GM23338 (cell line): ENCODE measurements at regions not wholly inside any gene's neighbourhood (a gene's known extent, or its start where the extent isn't known, plus 50 kb on each side); places are given as distances from the start of the nearest gene placed in this dataset.

Experiments
- ATAC-seq: fragments of 200-7000 bp; cut with Tn5 transposase; 3 replicates; pipeline ENCODE4 v1.9.1; 2020
- DNase-seq: peaks from one replicate; pipeline ENCODE4 v3.0.0-alpha.2; 2015; ENCODE audit warnings: low spot score
- H2AFZ ChIP-seq: fragments of 200-600 bp; sonication (generic); 2 replicates; pipeline ENCODE4 v1.8.0; 2016; ENCODE audit warnings: antibody characterized with exemption, mild to moderate bottlenecking, moderate library complexity
- H3F3A ChIP-seq: fragments of 200-600 bp; sonication (generic); replicated peaks from 2 replicates; pipeline ENCODE4 v1.8.0; 2017; ENCODE audit warnings: antibody characterized with exemption, mixed run types, low read depth
- H3K27ac ChIP-seq: fragments of 200-600 bp; sonication (generic); 2 replicates; pipeline ENCODE4 v1.6.1; 2016; ENCODE audit warnings: low read depth
- H3K27me3 ChIP-seq: fragments of 200-600 bp; sonication (generic); 2 replicates; pipeline ENCODE4 v1.8.0; 2016; ENCODE audit warnings: mild to moderate bottlenecking, mixed run types, moderate library complexity; ENCODE audit not compliant: insufficient read depth
- H3K36me3 ChIP-seq: fragments of 200-600 bp; sonication (generic); 2 replicates; pipeline ENCODE4 v1.8.0; 2016; ENCODE audit warnings: mild to moderate bottlenecking; ENCODE audit not compliant: insufficient read depth
- H3K4me1 ChIP-seq: fragments of 200-600 bp; sonication (generic); 2 replicates; pipeline ENCODE4 v1.8.0; 2016; ENCODE audit warnings: mild to moderate bottlenecking, moderate library complexity; ENCODE audit not compliant: insufficient read depth
- H3K4me2 ChIP-seq: fragments of 200-600 bp; sonication (generic); 2 replicates; pipeline ENCODE4 v1.7.1; 2017; ENCODE audit warnings: mixed run types
- H3K4me3 ChIP-seq: fragments of 200-600 bp; sonication (generic); 2 replicates; pipeline ENCODE4 v1.6.1; 2016; ENCODE audit warnings: mixed run types
- H3K79me2 ChIP-seq: fragments of 200-600 bp; sonication (generic); replicated peaks from 2 replicates; pipeline ENCODE4 v1.8.0; 2017; ENCODE audit warnings: mild to moderate bottlenecking; ENCODE audit not compliant: insufficient read depth
- H3K9me2 ChIP-seq: fragments of 200-600 bp; sonication (generic); 2 replicates; pipeline ENCODE4 v1.8.0; 2017; ENCODE audit not compliant: insufficient read depth
- H4K20me1 ChIP-seq: fragments of 200-600 bp; sonication (generic); replicated peaks from 2 replicates; pipeline ENCODE4 v1.8.0; 2017; ENCODE audit warnings: mild to moderate bottlenecking; ENCODE audit not compliant: insufficient read depth
- H3K27ac Mint-ChIP-seq: 2 replicates; pipeline ENCODE4 v1.8.0; 2020; ENCODE audit warnings: inconsistent platforms, mild to moderate bottlenecking, moderate library complexity, mixed read lengths
- H3K27me3 Mint-ChIP-seq: 3 replicates; pipeline ENCODE4 v1.8.0; 2022; ENCODE audit warnings: low read depth, mild to moderate bottlenecking, moderate library complexity, mixed read lengths, inconsistent platforms; ENCODE audit not compliant: insufficient read depth, poor library complexity
- H3K36me3 Mint-ChIP-seq: 3 replicates; pipeline ENCODE4 v1.8.0; 2021; ENCODE audit warnings: low read depth, mild to moderate bottlenecking, inconsistent platforms, moderate library complexity, mixed read lengths
- H3K4me1 Mint-ChIP-seq: 3 replicates; pipeline ENCODE4 v1.8.0; 2020; ENCODE audit warnings: mild to moderate bottlenecking, inconsistent platforms, mixed read lengths
- H3K4me3 Mint-ChIP-seq: 3 replicates; pipeline ENCODE4 v1.8.0; 2021; ENCODE audit warnings: moderate library complexity, mild to moderate bottlenecking, inconsistent platforms, mixed read lengths
- H3K9me3 Mint-ChIP-seq: 3 replicates; pipeline ENCODE4 v1.8.0; 2020; ENCODE audit warnings: moderate library complexity, mild to moderate bottlenecking, inconsistent platforms, mixed read lengths
- CREB1 ChIP-seq: fragments of 250-450 bp; sonication (Bioruptor Pico); IDR thresholded peaks from 2 replicates; pipeline ENCODE4 v1.5.0; 2020; ENCODE audit warnings: low read depth, mild to moderate bottlenecking, moderate library complexity
- ETS1 ChIP-seq: IDR thresholded peaks from 2 replicates; pipeline ENCODE4 v1.6.1; 2016; ENCODE audit warnings: antibody characterized with exemption
- EZH2 ChIP-seq: fragments of 200-600 bp; sonication (generic); IDR thresholded peaks from one replicate; pipeline ENCODE4 v1.8.0; 2017; ENCODE audit warnings: antibody characterized with exemption, mild to moderate bottlenecking, low read depth; ENCODE audit not compliant: unreplicated experiment
- JUNB ChIP-seq: IDR thresholded peaks from one replicate; pipeline ENCODE4 v1.6.1; 2016; ENCODE audit warnings: antibody characterized with exemption; ENCODE audit not compliant: unreplicated experiment
- NANOG ChIP-seq: IDR thresholded peaks from 2 replicates; pipeline ENCODE4 v1.6.1; 2016; ENCODE audit warnings: antibody characterized with exemption, borderline replicate concordance
- ZNF331 ChIP-seq: fragments of 250-450 bp; sonication (Bioruptor Pico); IDR thresholded peaks from 2 replicates; pipeline ENCODE4 v1.5.0; 2020; ENCODE audit warnings: low read depth, mild to moderate bottlenecking, moderate library complexity
- TF ChIP-seq, protein P1 (sequence below), 2 experiments: fragments of 200-600 bp in 1 of 2; sonication (generic) in 1 of 2; conservative IDR thresholded peaks; 2 replicates each; pipeline versions ENCODE4 v1.5.1 to v1.6.1; 2016 to 2017; ENCODE audit warnings: antibody characterized with exemption in 2 of 2, low read depth in 2 of 2, mild to moderate bottlenecking in 2 of 2, moderate library complexity in 1 of 2

GRCh38 chr16:65975049-65975708, 391.3 kb upstream of the CDH5 start (continued):
- TF ChIP-seq ETS1 = no peak
- no peak for TF ChIP-seq EZH2
- TF ChIP-seq JUNB = no peak

DNA sequence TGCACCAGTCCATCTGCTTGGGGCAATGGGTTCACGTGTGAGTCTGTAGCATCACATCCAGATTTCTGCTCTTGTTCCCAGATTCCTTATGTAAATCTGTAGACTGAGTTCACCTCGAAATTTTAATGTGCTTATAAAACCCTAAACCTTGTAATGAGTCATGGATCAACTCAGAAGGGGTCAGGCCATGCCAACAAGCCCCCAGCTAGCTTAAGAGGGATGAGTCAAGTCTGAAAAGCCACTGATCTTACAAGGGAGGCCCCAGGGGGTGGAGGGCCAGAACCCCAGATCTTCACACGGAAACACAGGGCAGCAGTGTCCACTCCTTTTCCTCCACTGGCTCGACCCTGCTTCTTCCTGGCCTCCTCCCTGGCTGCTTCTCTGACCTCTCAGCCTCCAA, 399.1 kb upstream of the CDH5 start:
- no peaks in the 10 kb centered on the region for H3F3A ChIP-seq
- no peak overlapping the region for H3K4me2 ChIP-seq
- DNase-seq (no peak), ATAC-seq (no peak)
- no peak overlapping the region for H3K27ac Mint-ChIP-seq
- no peaks in the 10 kb centered on the region for H3K79me2 ChIP-seq
- no peak overlapping the region for H3K27ac ChIP-seq
- H4K20me1 ChIP-seq = no peaks in the 10 kb centered on the region
- H3K36me3 ChIP-seq = no peaks in the 10 kb centered on the region
- H2AFZ ChIP-seq = no peak overlapping the region
- no peaks in the 10 kb centered on the region for H3K27me3 ChIP-seq
- peaks cover 3% of the 10 kb centered on the region for H3K27me3 Mint-ChIP-seq
- TF ChIP-seq, protein P1, sequence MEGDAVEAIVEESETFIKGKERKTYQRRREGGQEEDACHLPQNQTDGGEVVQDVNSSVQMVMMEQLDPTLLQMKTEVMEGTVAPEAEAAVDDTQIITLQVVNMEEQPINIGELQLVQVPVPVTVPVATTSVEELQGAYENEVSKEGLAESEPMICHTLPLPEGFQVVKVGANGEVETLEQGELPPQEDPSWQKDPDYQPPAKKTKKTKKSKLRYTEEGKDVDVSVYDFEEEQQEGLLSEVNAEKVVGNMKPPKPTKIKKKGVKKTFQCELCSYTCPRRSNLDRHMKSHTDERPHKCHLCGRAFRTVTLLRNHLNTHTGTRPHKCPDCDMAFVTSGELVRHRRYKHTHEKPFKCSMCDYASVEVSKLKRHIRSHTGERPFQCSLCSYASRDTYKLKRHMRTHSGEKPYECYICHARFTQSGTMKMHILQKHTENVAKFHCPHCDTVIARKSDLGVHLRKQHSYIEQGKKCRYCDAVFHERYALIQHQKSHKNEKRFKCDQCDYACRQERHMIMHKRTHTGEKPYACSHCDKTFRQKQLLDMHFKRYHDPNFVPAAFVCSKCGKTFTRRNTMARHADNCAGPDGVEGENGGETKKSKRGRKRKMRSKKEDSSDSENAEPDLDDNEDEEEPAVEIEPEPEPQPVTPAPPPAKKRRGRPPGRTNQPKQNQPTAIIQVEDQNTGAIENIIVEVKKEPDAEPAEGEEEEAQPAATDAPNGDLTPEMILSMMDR (conservative IDR thresholded peaks at IDR 0.05; ENCODE audit: low read depth in 2 of 2) = no peak
- no peak for TF ChIP-seq CREB1 (CRISPR knock-in tag)
- TF ChIP-seq ETS1 = no peak
- H3K9me3 Mint-ChIP-seq = peaks cover 5% of the 10 kb centered on the region; the same call in 1 of the 3 replicates
- no peaks in the 10 kb centered on the region for H3K9me2 ChIP-seq
- H3K4me3 Mint-ChIP-seq = no peak overlapping the region
- H3K36me3 Mint-ChIP-seq = no peaks in the 10 kb centered on the region
- no peaks in the 10 kb centered on the region for H3K4me1 ChIP-seq
- no peaks in the 10 kb centered on the region for H3K4me1 Mint-ChIP-seq
- H3K4me3 ChIP-seq = no peak overlapping the region

- Mint-ChIP-seq H3K27ac (no peak overlapping the region), H3K36me3 (no peaks in the 10 kb centered on the region), H3K27me3 (peaks cover 6% of the 10 kb centered on the region), H3K4me3 (no peak overlapping the region), H3K4me1 (no peaks in the 10 kb centered on the region; the same call in 2 of the 3 replicates), H3K9me3 (no peaks in the 10 kb centered on the region)
- no peak for DNase-seq
- Histone ChIP-seq H3K9me2 (no peaks in the 10 kb centered on the region), H3K4me1 (no peaks in the 10 kb centered on the region), H4K20me1 (no peaks in the 10 kb centered on the region), H3K27me3 (no peaks in the 10 kb centered on the region), H3K4me3 (no peak overlapping the region), H2AFZ (no peak overlapping the region), H3K36me3 (no peaks in the 10 kb centered on the region), H3K27ac (no peak overlapping the region), H3F3A (no peaks in the 10 kb centered on the region), H3K79me2 (no peaks in the 10 kb centered on the region), H3K4me2 (no peak overlapping the region)
- ATAC-seq = no peak
- no peak for TF ChIP-seq NANOG
- no peak for TF ChIP-seq ZNF331
- TF ChIP-seq, protein P1 (conservative IDR thresholded peaks at IDR 0.05; ENCODE audit: low read depth in 2 of 2) = no peak
Measured at GRCh38 chr16:65965628-65966027, 400.9 kb upstream of the CDH5 start.
